Activated CD8-positive, alpha-beta T cell treated with anti-CD3 and anti-CD28 coated beads, Interleukin-2, amount 10 ng/mL, durations not matched to agents 7 days and 5 days (primary cell): ENCODE measurements at regions not wholly inside any gene's neighbourhood (a gene's known extent, or its start where the extent isn't known, plus 50 kb on each side); places are given as distances from the start of the nearest gene placed in this dataset.

ENCODE experiments used
- ATAC-seq: fragments of 150-1000 bp; cut with Tn5 transposase; one replicate; pipeline ENCODE4 v1.10.0; 2021; ENCODE audit warnings: moderate library complexity
- CTCF ChIA-PET: fragments of 350-600 bp; sonication (Branson Sonifier 250); formaldehyde crosslinking; loops from one replicate; lab custom pipeline; 2021; ENCODE audit warnings: antibody characterized with exemption; lab: Charles Lee
- POLR2A ChIA-PET: fragments of 350-600 bp; sonication (Branson Sonifier 250); formaldehyde crosslinking; loops from one replicate; lab custom pipeline; 2021; ENCODE audit warnings: antibody characterized with exemption; lab: Charles Lee
- DNase-seq: peaks from one replicate; pipeline ENCODE4 v3.0.0-alpha.2; 2020
- H3K27ac Mint-ChIP-seq: one replicate; pipeline ENCODE4 v1.8.0; 2021; ENCODE audit warnings: mild to moderate bottlenecking, mixed read lengths
- H3K27me3 Mint-ChIP-seq: one replicate; pipeline ENCODE4 v1.8.0; 2021; ENCODE audit warnings: low read depth, mixed read lengths
- H3K36me3 Mint-ChIP-seq: one replicate; pipeline ENCODE4 v1.8.0; 2021; ENCODE audit warnings: low read depth, mixed read lengths
- H3K4me1 Mint-ChIP-seq: one replicate; pipeline ENCODE4 v1.8.0; 2021; ENCODE audit warnings: low read depth, mixed read lengths
- H3K4me3 Mint-ChIP-seq: one replicate; pipeline ENCODE4 v1.8.0; 2021; ENCODE audit warnings: mild to moderate bottlenecking, mixed read lengths
- H3K9me3 Mint-ChIP-seq: one replicate; pipeline ENCODE4 v1.8.0; 2022; ENCODE audit warnings: mixed read lengths; ENCODE audit not compliant: insufficient read depth

DNA sequence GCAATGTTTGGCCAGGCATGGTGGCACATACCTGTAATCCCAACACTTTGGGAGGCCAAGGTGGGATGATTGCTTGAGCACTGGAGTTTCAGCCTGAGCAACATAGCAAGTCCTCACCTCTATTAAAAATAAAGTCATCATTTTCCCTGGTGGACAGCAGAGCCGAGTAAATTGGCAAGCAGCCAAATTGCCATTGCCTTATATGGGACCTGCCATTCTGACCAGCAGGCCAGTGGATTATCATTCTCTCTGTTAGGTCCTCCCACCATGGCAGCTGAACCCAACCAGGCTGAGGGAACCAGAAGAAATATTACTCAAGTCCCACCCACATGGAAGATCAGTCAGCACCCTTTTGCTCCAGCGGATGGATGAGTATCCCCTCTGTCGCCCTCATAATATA lies 1829.9 kb downstream of the EFNA5 start:
- H3K36me3 Mint-ChIP-seq: no peaks in the 10 kb centered on the region
- H3K4me1 Mint-ChIP-seq: no peaks in the 10 kb centered on the region
- ChIA-PET CTCF (no interaction called here), POLR2A (no interaction called here)
- ATAC-seq (no peak), DNase-seq (no peak)
- no peak overlapping the region for H3K4me3 Mint-ChIP-seq
- no peak overlapping the region for H3K27ac Mint-ChIP-seq
- peaks cover 5% of the 10 kb centered on the region for H3K9me3 Mint-ChIP-seq
- H3K27me3 Mint-ChIP-seq: no peaks in the 10 kb centered on the region

DNA sequence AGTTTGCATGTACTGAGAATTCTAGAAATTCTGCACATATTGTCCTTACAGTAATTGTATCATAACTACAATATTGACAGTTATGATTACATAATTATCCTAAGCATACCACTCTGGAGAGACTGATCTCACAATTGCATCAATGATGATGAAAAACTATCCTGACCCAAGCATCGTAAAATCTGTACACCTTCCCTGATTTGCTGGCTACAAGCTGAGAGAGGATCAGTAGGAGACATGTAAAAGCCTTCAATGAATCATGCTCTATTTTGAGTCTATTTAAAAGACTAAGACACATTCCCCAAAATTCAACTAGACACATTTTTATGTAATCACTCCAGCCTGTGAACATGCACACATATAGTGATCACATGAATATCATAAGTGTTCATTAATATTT lies 1833.8 kb downstream of the EFNA5 start:
- POLR2A ChIA-PET: no interaction called here

DNA sequence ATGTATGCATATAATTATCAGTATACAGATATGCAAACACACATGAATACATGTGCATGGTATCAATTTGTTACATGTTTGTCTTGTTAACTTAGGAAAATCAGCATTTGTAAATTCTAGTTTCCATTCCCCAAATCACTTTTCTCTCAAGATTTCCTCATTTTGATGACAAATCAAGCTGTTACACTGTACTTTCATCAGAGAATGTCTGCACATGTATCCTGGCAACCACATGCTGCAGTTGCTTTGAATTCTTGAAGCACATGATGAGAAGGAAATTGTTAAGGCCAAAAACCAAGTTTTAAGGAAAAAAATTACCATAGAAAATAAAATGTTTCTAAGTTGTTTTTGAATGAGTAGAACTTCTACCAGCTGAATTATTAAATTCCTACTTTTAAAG lies 1834.5 kb downstream of the EFNA5 start:
- Mint-ChIP-seq H3K27me3 (no peaks in the 10 kb centered on the region), H3K36me3 (no peaks in the 10 kb centered on the region), H3K4me1 (no peaks in the 10 kb centered on the region), H3K9me3 (peaks cover 5% of the 10 kb centered on the region), H3K27ac (no peak overlapping the region), H3K4me3 (no peak overlapping the region)
- ATAC-seq (no peak), DNase-seq (no peak)
- POLR2A ChIA-PET: no interaction called here
- CTCF ChIA-PET: no interaction called here

More for the DNA sequence above, 1833.8 kb downstream of the EFNA5 start:
- no peaks in the 10 kb centered on the region for H3K27me3 Mint-ChIP-seq
- ATAC-seq: no peak
- CTCF ChIA-PET: no interaction called here
- no peaks in the 10 kb centered on the region for H3K36me3 Mint-ChIP-seq
- no peak for DNase-seq
- no peak overlapping the region for H3K27ac Mint-ChIP-seq
- H3K4me1 Mint-ChIP-seq: no peaks in the 10 kb centered on the region
- no peak overlapping the region for H3K4me3 Mint-ChIP-seq
- peaks cover 5% of the 10 kb centered on the region for H3K9me3 Mint-ChIP-seq

DNA sequence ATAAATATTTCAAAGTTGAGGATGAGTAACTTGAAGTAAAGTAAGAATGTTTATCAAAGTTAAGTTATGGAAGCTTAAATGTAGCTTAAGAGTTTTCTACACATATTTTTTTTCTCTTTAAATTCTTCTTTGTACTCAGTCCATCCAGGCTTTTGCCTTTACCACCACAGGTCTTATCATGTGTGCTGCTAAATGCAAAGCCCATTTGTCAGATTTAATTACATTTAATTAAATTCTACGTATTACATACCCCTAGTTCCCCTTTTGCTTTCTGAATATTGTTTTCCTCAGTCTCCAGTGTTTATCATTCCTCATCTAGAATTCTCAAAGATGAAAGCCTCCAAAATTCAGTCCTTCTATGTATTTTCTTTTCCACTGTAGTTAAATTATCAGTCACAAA lies 1841.9 kb downstream of the EFNA5 start:
- Mint-ChIP-seq H3K36me3 (no peaks in the 10 kb centered on the region), H3K4me1 (no peaks in the 10 kb centered on the region), H3K27ac (no peak overlapping the region), H3K4me3 (no peak overlapping the region), H3K9me3 (no peaks in the 10 kb centered on the region), H3K27me3 (no peaks in the 10 kb centered on the region)
- ATAC-seq: no peak
- POLR2A ChIA-PET: no interaction called here
- CTCF ChIA-PET: no interaction called here
- DNase-seq: no peak

DNA sequence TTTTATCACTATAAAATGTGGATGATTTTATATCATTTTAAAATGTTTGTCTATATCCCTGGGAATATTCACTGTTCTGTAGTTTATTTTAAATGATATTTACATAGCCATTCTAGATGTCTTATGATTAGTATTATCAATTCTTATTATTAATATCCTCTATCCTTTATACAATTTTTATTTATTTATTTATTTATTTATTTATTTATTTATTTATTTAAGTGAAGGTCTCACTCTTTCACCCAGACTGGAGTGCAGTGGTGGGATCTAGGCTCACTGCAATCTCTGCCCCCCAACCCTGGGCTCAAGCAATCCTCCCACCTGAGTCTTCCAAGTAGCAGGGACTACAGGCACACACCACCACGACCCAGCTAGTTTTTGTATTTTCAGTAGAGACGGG lies 1848.9 kb downstream of the EFNA5 start:
- POLR2A ChIA-PET: no interaction called here
- Mint-ChIP-seq H3K27me3 (no peaks in the 10 kb centered on the region), H3K4me1 (no peaks in the 10 kb centered on the region), H3K4me3 (no peak overlapping the region), H3K9me3 (peaks cover 4% of the 10 kb centered on the region), H3K27ac (no peak overlapping the region), H3K36me3 (no peaks in the 10 kb centered on the region)
- ATAC-seq (no peak), DNase-seq (no peak)
- CTCF ChIA-PET: no interaction called here

DNA sequence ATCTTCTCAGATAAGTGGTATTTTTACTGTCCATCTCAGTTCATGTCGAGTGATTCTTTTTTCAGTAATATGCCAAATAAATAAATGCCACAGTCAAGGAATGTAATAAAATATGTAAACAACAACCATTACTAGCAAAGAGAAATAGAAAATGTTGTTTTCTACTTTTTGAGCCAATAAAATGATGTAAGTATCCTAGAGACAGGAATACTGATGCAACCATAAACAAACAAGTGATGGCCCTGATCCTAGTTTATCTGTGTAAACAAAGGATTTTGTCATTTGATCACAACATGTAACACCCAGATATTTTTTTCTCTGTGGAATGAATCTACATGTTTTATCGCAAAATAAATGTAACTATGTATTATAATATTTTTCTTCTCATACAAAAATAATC lies 1852.8 kb downstream of the EFNA5 start:
- peaks cover 9% of the 10 kb centered on the region for H3K9me3 Mint-ChIP-seq
- no peaks in the 10 kb centered on the region for H3K27me3 Mint-ChIP-seq
- H3K4me3 Mint-ChIP-seq: no peak overlapping the region
- no peaks in the 10 kb centered on the region for H3K36me3 Mint-ChIP-seq
- no peak for ATAC-seq
- CTCF ChIA-PET: no interaction called here
- no peaks in the 10 kb centered on the region for H3K4me1 Mint-ChIP-seq
- POLR2A ChIA-PET: no interaction called here
- no peak for DNase-seq
- no peak overlapping the region for H3K27ac Mint-ChIP-seq

DNA sequence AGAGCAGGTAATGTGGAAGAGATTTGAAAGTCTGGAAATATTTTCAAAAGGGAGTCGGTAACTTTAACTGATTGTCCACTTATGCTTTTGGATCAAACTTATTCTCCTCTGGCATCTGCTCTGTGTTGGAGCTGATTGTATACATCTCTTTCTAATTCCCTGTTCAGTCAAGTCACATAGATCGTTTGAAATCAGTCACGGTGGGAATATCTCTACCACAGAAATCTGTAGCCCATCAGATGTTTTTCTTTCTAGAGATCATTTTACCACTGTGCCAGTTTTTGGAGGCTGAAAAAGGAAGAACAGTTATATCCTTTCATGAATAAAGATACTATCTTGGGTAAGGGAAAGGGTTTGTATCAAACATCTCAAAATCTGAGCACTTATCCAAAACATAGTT lies 1853.3 kb downstream of the EFNA5 start:
- ChIA-PET POLR2A (no interaction called here), CTCF (no interaction called here)
- H3K4me1 Mint-ChIP-seq: no peaks in the 10 kb centered on the region
- H3K27ac Mint-ChIP-seq: no peak overlapping the region
- ATAC-seq: no peak
- H3K4me3 Mint-ChIP-seq: no peak overlapping the region
- no peaks in the 10 kb centered on the region for H3K27me3 Mint-ChIP-seq
- no peak for DNase-seq
- H3K9me3 Mint-ChIP-seq: peaks cover 9% of the 10 kb centered on the region
- no peaks in the 10 kb centered on the region for H3K36me3 Mint-ChIP-seq

DNA sequence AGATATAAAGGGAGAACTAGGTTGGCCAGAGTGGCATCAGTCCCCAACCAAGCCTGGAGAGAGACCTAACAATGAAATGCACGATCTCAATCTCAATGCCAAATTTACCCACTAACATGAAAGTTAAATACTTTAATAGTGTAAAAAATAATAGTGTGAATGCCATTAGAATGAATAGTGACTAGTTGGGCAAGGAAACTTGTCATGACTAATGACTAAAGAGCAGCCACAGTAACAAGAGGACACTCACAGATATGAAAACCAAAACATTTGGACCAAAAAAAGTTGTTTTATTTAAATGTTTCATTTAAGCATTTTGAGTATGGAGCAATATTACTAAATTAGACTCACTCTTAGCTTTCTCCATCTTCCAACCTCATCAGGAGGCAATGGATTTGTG lies 1853.8 kb downstream of the EFNA5 start:
- CTCF ChIA-PET: no interaction called here
- no peak for ATAC-seq
- Mint-ChIP-seq H3K4me1 (no peaks in the 10 kb centered on the region), H3K27ac (no peak overlapping the region), H3K27me3 (no peaks in the 10 kb centered on the region), H3K9me3 (peaks cover 9% of the 10 kb centered on the region), H3K4me3 (no peak overlapping the region), H3K36me3 (no peaks in the 10 kb centered on the region)
- POLR2A ChIA-PET: no interaction called here
- DNase-seq: no peak

DNA sequence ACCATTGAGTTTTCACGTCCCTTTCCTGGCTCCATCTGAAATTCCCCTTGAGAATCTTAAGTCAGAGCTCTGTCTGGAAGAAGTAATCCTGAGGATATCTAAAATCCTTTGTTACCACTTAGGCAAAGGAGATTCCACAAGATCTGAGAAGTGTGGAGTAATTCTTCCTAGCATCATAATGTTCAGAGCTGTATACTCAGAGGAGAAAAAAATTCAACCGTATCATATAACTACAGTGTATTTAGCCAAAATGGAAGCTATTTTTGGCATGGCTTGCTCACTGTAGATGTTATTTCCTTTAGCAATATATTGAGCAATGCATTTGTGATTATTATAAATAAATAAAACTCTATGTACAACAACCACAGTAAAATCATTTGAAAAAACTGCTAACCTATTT lies 1858.4 kb downstream of the EFNA5 start:
- Mint-ChIP-seq H3K36me3 (no peaks in the 10 kb centered on the region), H3K27me3 (no peaks in the 10 kb centered on the region), H3K9me3 (peaks cover 21% of the 10 kb centered on the region), H3K4me3 (no peak overlapping the region), H3K4me1 (no peaks in the 10 kb centered on the region), H3K27ac (no peak overlapping the region)
- CTCF ChIA-PET: no interaction called here
- POLR2A ChIA-PET: no interaction called here
- ATAC-seq (no peak), DNase-seq (no peak)

DNA sequence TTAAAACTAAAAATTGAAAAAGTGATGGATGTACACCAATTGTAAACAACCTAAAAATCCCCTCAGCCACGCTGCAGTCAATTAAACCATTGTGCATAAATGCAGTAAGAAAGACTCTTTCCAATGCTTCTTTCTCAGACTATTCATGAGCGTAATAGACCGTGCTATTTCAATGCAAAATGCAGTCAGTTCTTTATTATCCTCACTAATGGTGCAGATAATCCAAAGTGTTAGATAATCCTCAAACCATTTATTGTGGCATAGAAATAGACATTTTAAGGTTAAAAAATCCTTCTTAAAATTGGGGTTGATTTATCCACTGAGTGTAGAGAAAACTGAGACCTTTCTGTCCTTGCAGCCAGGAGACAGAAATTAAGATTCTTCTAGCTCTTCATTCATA lies 1862.8 kb downstream of the EFNA5 start:
- ChIA-PET CTCF (no interaction called here), POLR2A (no interaction called here)
- no peak for ATAC-seq
- no peak for DNase-seq
- Mint-ChIP-seq H3K27ac (no peak overlapping the region), H3K9me3 (peaks cover 20% of the 10 kb centered on the region), H3K4me3 (no peak overlapping the region), H3K36me3 (no peaks in the 10 kb centered on the region), H3K4me1 (no peaks in the 10 kb centered on the region), H3K27me3 (no peaks in the 10 kb centered on the region)

DNA sequence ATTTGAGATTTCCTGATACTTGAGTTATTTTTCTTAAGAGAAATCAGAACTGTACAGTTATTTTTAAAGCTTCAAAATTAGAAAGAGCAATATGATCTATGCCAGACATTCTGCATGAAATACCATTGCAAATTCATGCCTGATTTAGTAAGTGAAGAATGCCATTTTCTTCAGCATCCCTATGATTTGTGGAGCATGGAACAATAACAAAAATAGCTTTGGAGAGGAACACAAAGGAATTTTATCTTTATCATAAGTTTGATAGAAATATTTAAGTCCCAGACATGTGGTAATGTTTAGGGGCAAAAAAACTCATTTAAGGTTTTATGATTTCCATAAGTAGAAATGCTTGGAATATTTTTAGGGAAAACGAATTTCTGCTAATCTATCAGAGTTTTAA lies 1863.4 kb downstream of the EFNA5 start:
- no peaks in the 10 kb centered on the region for H3K27me3 Mint-ChIP-seq
- ATAC-seq (no peak), DNase-seq (no peak)
- no peak overlapping the region for H3K27ac Mint-ChIP-seq
- H3K9me3 Mint-ChIP-seq: peaks cover 20% of the 10 kb centered on the region
- no peak overlapping the region for H3K4me3 Mint-ChIP-seq
- ChIA-PET POLR2A (no interaction called here), CTCF (no interaction called here)
- no peaks in the 10 kb centered on the region for H3K4me1 Mint-ChIP-seq
- H3K36me3 Mint-ChIP-seq: no peaks in the 10 kb centered on the region

DNA sequence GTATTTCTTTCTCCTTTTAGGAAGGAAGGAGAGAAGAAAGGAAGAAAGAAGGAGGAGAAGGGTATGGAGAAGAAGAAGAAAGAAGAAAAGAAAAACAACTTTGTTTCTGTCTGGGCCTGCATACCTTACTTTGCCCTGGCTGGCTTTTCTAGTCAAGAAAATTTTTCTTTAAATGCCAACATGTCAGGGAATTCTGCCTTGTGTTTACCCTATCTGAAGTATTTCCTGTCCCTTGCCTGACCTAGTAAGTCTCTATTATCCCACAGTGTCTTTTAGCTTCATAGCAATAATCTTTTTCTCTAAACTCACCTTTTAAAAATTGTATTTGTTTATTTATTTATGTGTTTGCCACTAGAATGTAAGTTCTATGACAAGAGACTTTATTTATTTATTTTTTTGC lies 1864.1 kb downstream of the EFNA5 start:
- CTCF ChIA-PET: no interaction called here
- DNase-seq: no peak
- no peaks in the 10 kb centered on the region for H3K27me3 Mint-ChIP-seq
- peaks cover 26% of the 10 kb centered on the region for H3K9me3 Mint-ChIP-seq
- no peak overlapping the region for H3K27ac Mint-ChIP-seq
- no peak overlapping the region for H3K4me3 Mint-ChIP-seq
- no peak for ATAC-seq
- no peaks in the 10 kb centered on the region for H3K4me1 Mint-ChIP-seq
- POLR2A ChIA-PET: no interaction called here
- no peaks in the 10 kb centered on the region for H3K36me3 Mint-ChIP-seq

DNA sequence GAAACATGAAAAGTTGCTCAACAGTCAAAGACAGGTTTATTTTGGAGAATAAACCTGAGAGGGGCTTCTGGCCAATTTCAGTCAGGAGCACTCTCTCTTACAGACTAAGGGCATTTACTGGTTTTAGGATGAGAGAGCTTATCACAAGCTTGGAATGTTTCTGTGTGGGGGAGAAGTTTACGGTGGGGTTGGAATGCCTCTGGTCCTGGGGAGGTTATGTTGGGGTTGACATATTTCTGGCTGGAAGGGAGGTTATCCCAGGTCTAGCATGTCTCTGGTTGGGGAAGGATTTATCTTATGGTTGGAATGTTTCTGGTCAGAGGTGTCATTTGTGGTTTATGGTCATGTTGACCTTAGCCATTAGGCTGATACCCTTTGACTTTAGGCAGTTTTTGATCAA lies 1867.3 kb downstream of the EFNA5 start:
- H3K4me1 Mint-ChIP-seq: no peaks in the 10 kb centered on the region
- no peak overlapping the region for H3K27ac Mint-ChIP-seq
- peaks cover 20% of the 10 kb centered on the region for H3K9me3 Mint-ChIP-seq
- ChIA-PET CTCF (no interaction called here), POLR2A (no interaction called here)
- DNase-seq (no peak), ATAC-seq (no peak)
- H3K27me3 Mint-ChIP-seq: no peaks in the 10 kb centered on the region
- no peaks in the 10 kb centered on the region for H3K36me3 Mint-ChIP-seq
- no peak overlapping the region for H3K4me3 Mint-ChIP-seq
